ENCODE measurements at regions not wholly inside any gene's neighbourhood (a gene's known extent, or its start where the extent isn't known, plus 50 kb on each side); places are given as distances from the start of the nearest gene placed in this dataset.

DNA sequence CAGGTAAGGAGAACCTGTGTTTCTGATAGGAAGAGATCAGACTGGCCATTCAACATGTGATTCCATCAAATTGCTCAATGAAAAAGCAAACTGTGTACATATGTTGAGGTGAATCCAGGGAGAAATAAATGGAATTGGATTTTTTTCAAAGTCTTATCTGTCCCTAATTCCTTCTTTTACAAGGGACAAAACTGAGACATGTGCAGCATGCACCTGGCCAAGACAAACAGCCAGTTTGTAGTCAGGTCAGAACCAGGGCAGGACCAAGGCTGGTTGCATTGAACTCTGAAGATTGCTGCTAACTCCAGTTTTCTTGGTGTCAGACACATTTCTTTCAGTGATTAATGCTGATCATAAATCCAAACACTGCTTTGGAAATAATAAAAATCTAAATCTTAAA is 69.6 kb upstream of the CCDC190 start:
- TF ChIP-seq, protein P1, sequence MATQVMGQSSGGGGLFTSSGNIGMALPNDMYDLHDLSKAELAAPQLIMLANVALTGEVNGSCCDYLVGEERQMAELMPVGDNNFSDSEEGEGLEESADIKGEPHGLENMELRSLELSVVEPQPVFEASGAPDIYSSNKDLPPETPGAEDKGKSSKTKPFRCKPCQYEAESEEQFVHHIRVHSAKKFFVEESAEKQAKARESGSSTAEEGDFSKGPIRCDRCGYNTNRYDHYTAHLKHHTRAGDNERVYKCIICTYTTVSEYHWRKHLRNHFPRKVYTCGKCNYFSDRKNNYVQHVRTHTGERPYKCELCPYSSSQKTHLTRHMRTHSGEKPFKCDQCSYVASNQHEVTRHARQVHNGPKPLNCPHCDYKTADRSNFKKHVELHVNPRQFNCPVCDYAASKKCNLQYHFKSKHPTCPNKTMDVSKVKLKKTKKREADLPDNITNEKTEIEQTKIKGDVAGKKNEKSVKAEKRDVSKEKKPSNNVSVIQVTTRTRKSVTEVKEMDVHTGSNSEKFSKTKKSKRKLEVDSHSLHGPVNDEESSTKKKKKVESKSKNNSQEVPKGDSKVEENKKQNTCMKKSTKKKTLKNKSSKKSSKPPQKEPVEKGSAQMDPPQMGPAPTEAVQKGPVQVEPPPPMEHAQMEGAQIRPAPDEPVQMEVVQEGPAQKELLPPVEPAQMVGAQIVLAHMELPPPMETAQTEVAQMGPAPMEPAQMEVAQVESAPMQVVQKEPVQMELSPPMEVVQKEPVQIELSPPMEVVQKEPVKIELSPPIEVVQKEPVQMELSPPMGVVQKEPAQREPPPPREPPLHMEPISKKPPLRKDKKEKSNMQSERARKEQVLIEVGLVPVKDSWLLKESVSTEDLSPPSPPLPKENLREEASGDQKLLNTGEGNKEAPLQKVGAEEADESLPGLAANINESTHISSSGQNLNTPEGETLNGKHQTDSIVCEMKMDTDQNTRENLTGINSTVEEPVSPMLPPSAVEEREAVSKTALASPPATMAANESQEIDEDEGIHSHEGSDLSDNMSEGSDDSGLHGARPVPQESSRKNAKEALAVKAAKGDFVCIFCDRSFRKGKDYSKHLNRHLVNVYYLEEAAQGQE (IDR thresholded peaks at IDR 0.05; ENCODE audit: insufficient read depth in 1 of 2, low read depth in 2 of 2, low read length in 2 of 2), result no peak
- TF ChIP-seq SIN3A (IDR thresholded peaks at IDR 0.05; ENCODE audit: borderline replicate concordance, insufficient read depth, low read length), result no peak
- no peak for TF ChIP-seq POLR2AphosphoS5 (IDR thresholded peaks at IDR 0.05; ENCODE audit: low read depth, low read length)
- no peak for TF ChIP-seq FOXP2 (optimal IDR thresholded peaks at IDR 0.05; ENCODE audit: borderline replicate concordance, extremely low read depth, extremely low read length, insufficient read depth)
- no peak for TF ChIP-seq TAF1 (IDR thresholded peaks at IDR 0.05; ENCODE audit: borderline replicate concordance, insufficient read depth, low read length)

DNA sequence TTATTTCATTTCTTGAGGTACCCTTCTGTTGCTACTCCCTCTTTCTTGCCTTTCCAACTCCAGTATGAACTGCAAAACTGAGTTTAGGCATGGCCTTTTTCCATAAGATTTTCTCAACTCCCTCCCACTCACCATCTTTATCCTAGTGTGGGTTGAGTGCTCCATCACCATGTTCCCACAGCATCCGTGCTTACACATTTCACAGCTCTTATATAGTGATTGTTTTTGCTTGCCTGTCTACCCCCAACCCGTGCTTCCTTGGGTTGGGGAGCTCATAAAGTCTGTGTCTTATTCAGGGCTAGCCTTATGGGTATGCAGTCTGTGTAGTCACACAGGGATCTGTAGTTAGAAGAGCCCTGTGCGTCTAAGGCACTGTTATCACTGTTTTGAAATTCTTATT is 68.2 kb upstream of the CCDC190 start:
- no peak for TF ChIP-seq POLR2AphosphoS5 (IDR thresholded peaks at IDR 0.05; ENCODE audit: low read depth, low read length)
- TF ChIP-seq FOXP2 (optimal IDR thresholded peaks at IDR 0.05; ENCODE audit: borderline replicate concordance, extremely low read depth, extremely low read length, insufficient read depth), result no peak
- no peak for TF ChIP-seq SIN3A (IDR thresholded peaks at IDR 0.05; ENCODE audit: borderline replicate concordance, insufficient read depth, low read length)
- TF ChIP-seq TAF1 (IDR thresholded peaks at IDR 0.05; ENCODE audit: borderline replicate concordance, insufficient read depth, low read length), result no peak
- TF ChIP-seq, protein P1 (IDR thresholded peaks at IDR 0.05; ENCODE audit: insufficient read depth in 1 of 2, low read depth in 2 of 2, low read length in 2 of 2), result no peak

DNA sequence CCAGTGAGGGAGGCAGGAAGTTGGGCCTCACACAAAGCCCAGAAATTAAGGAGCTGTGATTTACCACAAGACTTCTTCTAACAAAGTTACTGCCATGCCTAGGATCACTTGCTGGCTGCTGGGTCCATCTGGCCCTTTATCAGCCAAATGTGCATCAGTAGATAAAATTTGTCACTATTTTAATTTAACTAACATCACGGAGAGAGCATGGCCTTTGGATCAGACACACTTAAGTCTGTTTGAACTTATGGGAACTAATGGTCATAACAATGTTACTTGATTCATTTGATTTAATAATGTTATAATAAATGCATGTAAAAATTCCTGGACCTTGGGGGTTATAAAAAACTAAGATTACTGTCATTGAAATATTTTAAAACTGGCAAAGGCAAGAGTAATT is 67.2 kb upstream of the CCDC190 start:
- no peak for TF ChIP-seq POLR2AphosphoS5 (IDR thresholded peaks at IDR 0.05; ENCODE audit: low read depth, low read length)
- TF ChIP-seq, protein P1 (IDR thresholded peaks at IDR 0.05; ENCODE audit: insufficient read depth in 1 of 2, low read depth in 2 of 2, low read length in 2 of 2), result no peak
- TF ChIP-seq FOXP2 (optimal IDR thresholded peaks at IDR 0.05; ENCODE audit: borderline replicate concordance, extremely low read depth, extremely low read length, insufficient read depth), result no peak
- TF ChIP-seq SIN3A (IDR thresholded peaks at IDR 0.05; ENCODE audit: borderline replicate concordance, insufficient read depth, low read length), result no peak
- no peak for TF ChIP-seq TAF1 (IDR thresholded peaks at IDR 0.05; ENCODE audit: borderline replicate concordance, insufficient read depth, low read length)

DNA sequence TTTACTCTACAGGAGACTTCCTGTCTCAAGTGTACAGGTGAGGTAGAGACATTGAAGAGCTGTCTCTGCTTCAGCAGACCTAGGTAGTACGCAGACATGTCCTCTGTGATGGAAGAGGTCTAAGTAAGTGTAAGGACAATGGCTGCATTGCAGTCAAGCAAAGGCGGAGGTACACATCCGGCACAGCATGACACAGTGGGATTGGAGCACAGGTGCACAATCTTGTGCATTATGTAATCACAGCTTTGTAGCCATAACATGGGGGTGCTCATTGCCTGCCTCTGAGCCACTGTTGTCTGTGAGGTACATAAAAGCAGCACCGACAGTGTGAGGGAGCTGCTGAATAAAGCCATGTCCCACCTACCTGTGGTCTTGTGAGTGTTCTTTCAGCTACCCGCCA is 66.4 kb upstream of the CCDC190 start:
- TF ChIP-seq POLR2AphosphoS5 (IDR thresholded peaks at IDR 0.05; ENCODE audit: low read depth, low read length), result no peak
- TF ChIP-seq FOXP2 (optimal IDR thresholded peaks at IDR 0.05; ENCODE audit: borderline replicate concordance, extremely low read depth, extremely low read length, insufficient read depth), result no peak
- TF ChIP-seq, protein P1 (IDR thresholded peaks at IDR 0.05; ENCODE audit: insufficient read depth in 1 of 2, low read depth in 2 of 2, low read length in 2 of 2), result no peak
- no peak for TF ChIP-seq TAF1 (IDR thresholded peaks at IDR 0.05; ENCODE audit: borderline replicate concordance, insufficient read depth, low read length)
- TF ChIP-seq SIN3A (IDR thresholded peaks at IDR 0.05; ENCODE audit: borderline replicate concordance, insufficient read depth, low read length), result no peak

DNA sequence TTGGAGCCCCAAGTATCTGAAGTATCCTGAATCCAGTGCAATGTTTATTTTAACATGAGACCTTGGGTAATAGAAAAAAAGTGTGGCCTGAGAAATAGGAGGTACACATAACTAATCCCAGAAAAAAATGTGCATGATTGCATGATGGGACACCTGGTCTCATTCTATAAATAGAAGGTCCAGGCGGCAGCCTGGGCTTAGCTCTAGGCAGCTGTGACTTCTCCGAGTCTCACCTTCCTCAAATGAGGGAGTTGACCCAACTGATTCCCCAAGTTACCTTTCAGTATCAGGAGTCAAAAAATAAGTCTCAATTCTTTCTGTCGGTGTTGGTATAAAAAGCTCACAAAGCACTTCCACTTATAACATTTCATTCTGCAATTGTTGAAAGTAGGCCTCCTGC is 65.9 kb upstream of the CCDC190 start:
- TF ChIP-seq FOXP2 (optimal IDR thresholded peaks at IDR 0.05; ENCODE audit: borderline replicate concordance, extremely low read depth, extremely low read length, insufficient read depth), result no peak
- TF ChIP-seq, protein P1 (IDR thresholded peaks at IDR 0.05; ENCODE audit: insufficient read depth in 1 of 2, low read depth in 2 of 2, low read length in 2 of 2), result no peak

All from PFSK-1 (cell line).